CD4-positive, CD25-positive, alpha-beta regulatory T cell (primary cell): ENCODE measurements at regions not wholly inside any gene's neighbourhood (a gene's known extent, or its start where the extent isn't known, plus 50 kb on each side); places are given as distances from the start of the nearest gene placed in this dataset.
"Not testable (repeated sequence)": the region's sequence is repeated elsewhere in the genome, so short reads cannot be mapped to it uniquely, and the experiment has no call there.

ENCODE experiments used
- ATAC-seq, 2 donors: fragments of 150-1000 bp; cut with Tn5 transposase; one replicate each; pipeline ENCODE4 v1.10.0; 2021; ENCODE audit warnings: low read depth in 2 of 2, moderate number of reproducible peaks in 2 of 2, moderate library complexity in 1 of 2
- DNase-seq, 3 donors: peaks; one replicate each; pipeline versions ENCODE4 v3.0.0 to v3.0.0-alpha.2; 2012 to 2022; ENCODE audit warnings: mixed read lengths in 1 of 3
- H3K27ac ChIP-seq: one replicate; pipeline ENCODE4 v1.7.0; 2013; ENCODE audit warnings: mild to moderate bottlenecking, low read length; ENCODE audit not compliant: insufficient read depth, poor library complexity, severe bottlenecking
- H3K27me3 ChIP-seq: one replicate; pipeline ENCODE4 v1.7.0; 2013; ENCODE audit warnings: low read length; ENCODE audit not compliant: control insufficient read depth, insufficient read depth
- H3K36me3 ChIP-seq: one replicate; pipeline ENCODE4 v1.7.0; 2013; ENCODE audit warnings: mild to moderate bottlenecking, low read length, moderate library complexity; ENCODE audit not compliant: control insufficient read depth, insufficient read depth
- H3K4me1 ChIP-seq: 2 replicates; pipeline ENCODE4 v1.7.0; 2013; ENCODE audit warnings: mild to moderate bottlenecking, low read length; ENCODE audit not compliant: insufficient read depth, control insufficient read depth, poor library complexity, severe bottlenecking
- H3K4me3 ChIP-seq: one replicate; pipeline ENCODE4 v1.7.0; 2013; ENCODE audit warnings: low read depth, mild to moderate bottlenecking, low read length, moderate library complexity
- H3K9me3 ChIP-seq, 2 experiments: 1 replicate in 1 of 2; 2 replicates in 1 of 2; pipeline ENCODE4 v1.7.0; 2013; ENCODE audit warnings: low read length in 2 of 2, mild to moderate bottlenecking in 1 of 2, moderate library complexity in 1 of 2; ENCODE audit not compliant: control insufficient read depth in 2 of 2
- H3K27ac Mint-ChIP-seq, 3 donors: one replicate each; pipeline ENCODE4 v1.8.0; 2020 to 2022; ENCODE audit warnings: mild to moderate bottlenecking in 3 of 3, mixed read lengths in 3 of 3, moderate library complexity in 2 of 3
- H3K27me3 Mint-ChIP-seq: one replicate; pipeline ENCODE4 v1.8.0; 2022; ENCODE audit warnings: mild to moderate bottlenecking, mixed read lengths
- H3K36me3 Mint-ChIP-seq: one replicate; pipeline ENCODE4 v1.8.0; 2020; ENCODE audit warnings: mixed read lengths
- H3K4me1 Mint-ChIP-seq, 4 donors: one replicate each; pipeline ENCODE4 v1.8.0; 2020 to 2022; ENCODE audit warnings: mixed read lengths in 4 of 4, mild to moderate bottlenecking in 1 of 4
- H3K4me3 Mint-ChIP-seq, 4 donors: one replicate each; pipeline ENCODE4 v1.8.0; 2020 to 2022; ENCODE audit warnings: mild to moderate bottlenecking in 4 of 4, mixed read lengths in 4 of 4, moderate library complexity in 3 of 4
- H3K9me3 Mint-ChIP-seq, 7 donors: one replicate each; pipeline ENCODE4 v1.8.0; 2020 to 2022; ENCODE audit warnings: mixed read lengths in 7 of 7, mild to moderate bottlenecking in 3 of 7, moderate library complexity in 2 of 7

DNA sequence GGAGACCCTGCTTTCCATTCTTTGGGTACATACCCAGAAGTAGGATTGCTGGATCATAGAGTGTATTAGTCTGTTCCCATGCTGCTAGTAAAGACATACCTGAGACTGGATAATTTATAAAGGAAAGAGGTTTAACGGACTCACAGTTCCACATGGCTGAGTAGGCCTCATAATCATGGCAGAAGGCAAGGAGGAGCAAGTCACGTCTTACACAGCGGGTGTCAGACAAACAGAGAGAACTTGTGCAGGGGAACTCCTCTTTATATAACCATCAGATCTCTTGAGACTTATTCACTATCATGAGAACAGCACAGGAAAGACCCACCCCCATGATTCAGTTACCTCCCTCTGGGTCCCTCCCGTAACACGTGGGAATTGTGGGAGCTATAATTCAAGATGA, 87.7 kb upstream of the TOX2 start:
- not testable (repeated sequence) for H3K27me3 Mint-ChIP-seq, H3K36me3 ChIP-seq, H3K27me3 ChIP-seq, H3K4me1 ChIP-seq, H3K36me3 Mint-ChIP-seq, H3K27ac Mint-ChIP-seq, DNase-seq, H3K9me3 ChIP-seq, H3K27ac ChIP-seq, H3K4me3 ChIP-seq, H3K4me1 Mint-ChIP-seq, H3K4me3 Mint-ChIP-seq, ATAC-seq, H3K9me3 Mint-ChIP-seq

DNA sequence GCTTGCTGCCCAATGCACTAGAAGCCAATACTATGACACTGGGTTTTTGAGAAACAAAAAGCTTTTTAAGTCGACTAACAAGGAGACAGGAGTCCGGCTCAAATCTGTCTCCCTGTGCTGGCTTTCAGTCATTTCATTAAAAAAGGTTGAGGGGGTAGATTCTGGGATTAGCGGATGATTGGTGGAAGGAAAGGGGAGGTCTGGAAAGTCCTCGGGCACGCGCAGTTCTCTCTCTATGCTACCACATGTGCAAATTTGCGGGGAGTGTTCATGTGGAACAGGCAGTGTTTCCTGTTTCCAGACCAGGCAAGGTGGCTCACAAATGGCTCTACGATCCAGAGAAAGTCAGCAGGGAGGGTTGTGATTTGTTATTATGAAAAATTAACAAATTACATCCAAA, 89.1 kb upstream of the TOX2 start:
- Histone ChIP-seq H3K4me3 (no peak overlapping the region), H3K27ac (no peak overlapping the region), H3K4me1 (no peaks in the 10 kb centered on the region), H3K36me3 (no peaks in the 10 kb centered on the region), H3K27me3 (no peaks in the 10 kb centered on the region), H3K9me3 (no peaks in the 10 kb centered on the region)
- Mint-ChIP-seq H3K4me3 (no peak overlapping the region), H3K27me3 (no peaks in the 10 kb centered on the region), H3K9me3 (peaks cover 0 to 2% (median under 1%) of the 10 kb centered on the region in 7 donors), H3K36me3 (peaks cover under 1% of the 10 kb centered on the region), H3K4me1 (peaks cover 0 to 7% (median 5%) of the 10 kb centered on the region in 4 donors), H3K27ac (no peak overlapping the region)
- no peak for ATAC-seq
- DNase-seq = no peak

GRCh38 chr20:43825051-43825402, 89.6 kb upstream of the TOX2 start:
- no peak overlapping the region for H3K27ac Mint-ChIP-seq
- H3K36me3 ChIP-seq = no peaks in the 10 kb centered on the region
- no peak overlapping the region for H3K4me3 Mint-ChIP-seq
- H3K4me1 Mint-ChIP-seq = peaks cover 0 to 7% (median 5%) of the 10 kb centered on the region in 4 donors
- peaks cover 0 to 2% (median 0%) of the 10 kb centered on the region in 7 donors for H3K9me3 Mint-ChIP-seq
- H3K27me3 Mint-ChIP-seq = no peaks in the 10 kb centered on the region
- ATAC-seq (no peak), DNase-seq (no peak)
- no peaks in the 10 kb centered on the region for H3K36me3 Mint-ChIP-seq
- H3K4me3 ChIP-seq = no peak overlapping the region
- H3K27me3 ChIP-seq = no peaks in the 10 kb centered on the region
- H3K9me3 ChIP-seq = no peaks in the 10 kb centered on the region
- no peaks in the 10 kb centered on the region for H3K4me1 ChIP-seq
- no peak overlapping the region for H3K27ac ChIP-seq

GRCh38 chr20:43824309-43825050, 90.2 kb upstream of the TOX2 start:
- Mint-ChIP-seq H3K4me1 (peaks cover 0 to 7% (median 4%) of the 10 kb centered on the region in 4 donors), H3K4me3 (no peak overlapping the region), H3K27ac (no peak overlapping the region), H3K9me3 (peaks cover 0 to 2% (median 0%) of the 10 kb centered on the region in 7 donors), H3K36me3 (no peaks in the 10 kb centered on the region), H3K27me3 (no peaks in the 10 kb centered on the region)
- Histone ChIP-seq H3K27me3 (no peaks in the 10 kb centered on the region), H3K27ac (no peak overlapping the region), H3K4me1 (no peaks in the 10 kb centered on the region), H3K4me3 (no peak overlapping the region), H3K9me3 (no peaks in the 10 kb centered on the region), H3K36me3 (no peaks in the 10 kb centered on the region)
- no peak for ATAC-seq
- no peak for DNase-seq

DNA sequence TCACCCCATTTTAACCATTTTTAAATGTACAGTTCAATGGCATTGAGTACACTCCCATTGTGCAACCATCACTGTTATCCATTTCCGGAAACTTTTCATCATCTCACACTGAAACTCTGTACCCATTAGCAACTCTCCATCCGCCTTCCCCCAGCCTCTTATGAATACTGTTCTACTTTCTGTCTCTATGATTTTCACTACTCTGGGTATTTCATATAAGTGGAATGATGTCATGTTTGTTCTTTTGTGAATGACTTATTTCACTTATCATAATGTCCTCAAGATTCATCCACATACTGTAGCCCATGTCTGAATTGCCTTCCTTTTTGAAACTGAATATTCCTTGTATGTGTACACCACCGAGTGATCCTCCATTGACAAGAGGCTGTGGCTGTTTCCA, 92.9 kb upstream of the TOX2 start:
- Mint-ChIP-seq H3K27ac (no peak overlapping the region), H3K36me3 (no peaks in the 10 kb centered on the region), H3K4me1 (peaks cover 0 to 7% (median 4%) of the 10 kb centered on the region in 4 donors), H3K4me3 (no peak overlapping the region), H3K9me3 (peaks cover 0 to 2% (median 0%) of the 10 kb centered on the region in 7 donors), H3K27me3 (no peaks in the 10 kb centered on the region)
- no peak overlapping the region for H3K27ac ChIP-seq
- peak in 1 of 3 donors; percentile 35 for DNase-seq
- no peak overlapping the region for H3K4me3 ChIP-seq
- H3K4me1 ChIP-seq = no peaks in the 10 kb centered on the region
- no peaks in the 10 kb centered on the region for H3K36me3 ChIP-seq
- no peak for ATAC-seq
- H3K9me3 ChIP-seq = no peaks in the 10 kb centered on the region
- no peaks in the 10 kb centered on the region for H3K27me3 ChIP-seq

DNA sequence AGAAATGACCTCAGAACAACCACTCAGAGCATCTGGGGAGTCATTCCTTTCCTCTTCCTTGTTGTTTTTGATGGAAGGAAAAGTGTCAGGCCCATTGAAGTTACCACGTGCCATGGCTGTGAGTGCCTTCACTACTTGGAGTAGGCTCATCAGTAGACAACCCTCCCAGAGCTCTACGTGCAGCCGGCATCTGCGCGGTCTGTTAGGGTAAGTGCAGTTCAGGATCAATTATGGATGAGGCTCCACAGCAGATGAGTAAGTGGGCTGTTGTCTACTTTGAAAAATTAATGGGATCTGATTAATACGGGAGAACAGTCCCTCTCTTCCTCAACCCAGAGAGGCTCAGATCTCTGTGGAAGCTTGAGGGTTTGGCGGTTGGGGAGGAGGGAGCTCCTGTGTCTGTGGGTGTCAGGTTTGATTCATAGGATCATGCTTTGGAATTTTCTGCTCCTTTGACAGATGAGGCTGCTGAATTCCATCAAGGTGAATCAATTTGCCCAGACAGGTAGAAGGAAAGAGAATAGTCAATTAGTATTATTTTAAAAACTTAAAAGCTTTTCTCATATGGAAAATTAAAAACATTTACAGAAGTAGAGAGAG, 93.8 kb upstream of the TOX2 start:
- H3K4me1 Mint-ChIP-seq = peaks cover 0 to 7% (median 4%) of the 10 kb centered on the region in 4 donors
- no peak for ATAC-seq
- no peak overlapping the region for H3K27ac ChIP-seq

DNA sequence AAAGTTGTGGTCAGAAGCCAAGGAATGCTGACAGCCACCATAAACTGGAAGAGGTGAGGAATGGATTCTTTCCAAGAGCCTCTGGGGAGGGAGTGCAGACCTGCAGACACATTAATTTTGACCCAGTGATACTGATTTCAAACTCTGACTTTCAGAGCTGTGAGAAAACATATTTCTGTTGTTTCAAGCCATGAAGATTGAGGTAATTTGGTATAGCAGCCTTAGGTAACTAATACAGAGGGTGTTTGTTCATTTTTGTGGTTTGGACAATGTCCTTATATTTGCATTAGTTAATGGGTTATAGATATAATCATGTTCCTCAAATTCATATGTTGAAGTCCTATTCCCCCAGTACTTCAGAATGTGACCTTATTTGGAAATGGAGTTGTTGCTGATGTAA, 85.4 kb upstream of the GTSF1L start:
- Histone ChIP-seq H3K27me3 (no peaks in the 10 kb centered on the region), H3K27ac (no peak overlapping the region), H3K4me1 (no peaks in the 10 kb centered on the region), H3K9me3 (peaks cover 22% of the 10 kb centered on the region in 2 experiments), H3K36me3 (no peaks in the 10 kb centered on the region), H3K4me3 (no peak overlapping the region)
- Mint-ChIP-seq H3K4me1 (no peaks in the 10 kb centered on the region), H3K36me3 (no peaks in the 10 kb centered on the region), H3K27me3 (no peaks in the 10 kb centered on the region), H3K27ac (no peak overlapping the region), H3K4me3 (no peak overlapping the region), H3K9me3 (peaks cover 0 to 30% (median 16%) of the 10 kb centered on the region in 7 donors)
- DNase-seq (no peak), ATAC-seq (no peak)

More for the DNA sequence above, 93.8 kb upstream of the TOX2 start:
- Histone ChIP-seq H3K4me3 (no peak overlapping the region), H3K27me3 (no peaks in the 10 kb centered on the region), H3K36me3 (no peaks in the 10 kb centered on the region), H3K4me1 (no peaks in the 10 kb centered on the region), H3K9me3 (no peaks in the 10 kb centered on the region)
- Mint-ChIP-seq H3K4me3 (no peak overlapping the region), H3K36me3 (no peaks in the 10 kb centered on the region), H3K27ac (no peak overlapping the region), H3K9me3 (peaks cover 0 to 2% (median 0%) of the 10 kb centered on the region in 7 donors), H3K27me3 (no peaks in the 10 kb centered on the region)
- DNase-seq = no peak
